AG04450 (cell line): ENCODE measurements at regions not wholly inside any gene's neighbourhood (a gene's known extent, or its start where the extent isn't known, plus 50 kb on each side); places are given as distances from the start of the nearest gene placed in this dataset.

Source experiments
- CTCF ChIA-PET: fragments of 300-600, 350-600 bp; formaldehyde crosslinking; extraction: SDS; loops from one replicate; lab custom pipeline; 2022; ENCODE audit warnings: antibody characterized with exemption, inconsistent platforms; lab: Charles Lee
- POLR2A ChIA-PET: fragments of 350-600 bp; formaldehyde crosslinking; extraction: SDS; loops from one replicate; lab custom pipeline; 2021; ENCODE audit warnings: antibody characterized with exemption, inconsistent platforms; lab: Yijun Ruan, JAX
- DNase-seq: peaks from one replicate; pipeline ENCODE4 v3.0.0-alpha.2; 2011; ENCODE audit warnings: low read depth, low spot score
- H3K27ac ChIP-seq: one replicate; pipeline ENCODE4 v1.5.1; 2012; ENCODE audit warnings: low read depth, low read length, control low read depth
- H3K27me3 ChIP-seq: one replicate; pipeline ENCODE4 v1.6.0; 2012; ENCODE audit warnings: low read length; ENCODE audit not compliant: control insufficient read depth, insufficient read depth
- H3K4me3 ChIP-seq: 2 replicates; pipeline ENCODE4 v1.5.1; 2011; ENCODE audit warnings: mild to moderate bottlenecking, low read depth, low read length, control low read depth
- H3K9me3 ChIP-seq: 2 replicates; pipeline ENCODE4 v1.5.1; 2012; ENCODE audit warnings: low read length; ENCODE audit not compliant: control insufficient read depth, insufficient read depth
- TF ChIP-seq, protein P1 (sequence below): IDR thresholded peaks from 2 replicates; pipeline ENCODE4 v1.5.1; 2011; ENCODE audit warnings: low read depth, low read length, control low read depth, inconsistent platforms

DNA sequence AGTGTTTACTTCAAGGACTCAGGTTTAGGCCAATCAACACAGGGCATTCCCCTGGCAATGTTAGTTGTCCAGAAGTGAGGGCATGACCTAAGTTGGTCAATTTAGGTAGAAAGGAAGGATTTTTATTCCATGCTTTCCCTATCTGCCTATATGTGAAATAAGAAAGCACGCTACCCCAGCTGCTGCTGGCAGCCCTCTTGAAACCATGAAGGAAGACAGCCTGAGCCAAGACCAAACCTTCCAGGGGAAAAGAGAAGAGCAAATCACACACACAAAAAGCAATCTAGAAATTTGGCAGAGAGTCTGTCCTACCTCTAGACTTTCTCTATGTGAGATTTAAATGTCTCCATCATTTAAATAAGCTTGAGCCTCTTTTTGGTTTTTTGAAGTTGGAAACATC lies 387.6 kb downstream of the TNS1 start:
- DNase-seq, result no peak
- POLR2A ChIA-PET, result no interaction called here
- Histone ChIP-seq H3K27me3 (peaks cover 23% of the 10 kb centered on the region), H3K9me3 (no peaks in the 10 kb centered on the region), H3K27ac (no peak overlapping the region), H3K4me3 (no peak overlapping the region)
- TF ChIP-seq, protein P1, sequence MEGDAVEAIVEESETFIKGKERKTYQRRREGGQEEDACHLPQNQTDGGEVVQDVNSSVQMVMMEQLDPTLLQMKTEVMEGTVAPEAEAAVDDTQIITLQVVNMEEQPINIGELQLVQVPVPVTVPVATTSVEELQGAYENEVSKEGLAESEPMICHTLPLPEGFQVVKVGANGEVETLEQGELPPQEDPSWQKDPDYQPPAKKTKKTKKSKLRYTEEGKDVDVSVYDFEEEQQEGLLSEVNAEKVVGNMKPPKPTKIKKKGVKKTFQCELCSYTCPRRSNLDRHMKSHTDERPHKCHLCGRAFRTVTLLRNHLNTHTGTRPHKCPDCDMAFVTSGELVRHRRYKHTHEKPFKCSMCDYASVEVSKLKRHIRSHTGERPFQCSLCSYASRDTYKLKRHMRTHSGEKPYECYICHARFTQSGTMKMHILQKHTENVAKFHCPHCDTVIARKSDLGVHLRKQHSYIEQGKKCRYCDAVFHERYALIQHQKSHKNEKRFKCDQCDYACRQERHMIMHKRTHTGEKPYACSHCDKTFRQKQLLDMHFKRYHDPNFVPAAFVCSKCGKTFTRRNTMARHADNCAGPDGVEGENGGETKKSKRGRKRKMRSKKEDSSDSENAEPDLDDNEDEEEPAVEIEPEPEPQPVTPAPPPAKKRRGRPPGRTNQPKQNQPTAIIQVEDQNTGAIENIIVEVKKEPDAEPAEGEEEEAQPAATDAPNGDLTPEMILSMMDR, result no peak
- CTCF ChIA-PET, result no interaction called here

DNA sequence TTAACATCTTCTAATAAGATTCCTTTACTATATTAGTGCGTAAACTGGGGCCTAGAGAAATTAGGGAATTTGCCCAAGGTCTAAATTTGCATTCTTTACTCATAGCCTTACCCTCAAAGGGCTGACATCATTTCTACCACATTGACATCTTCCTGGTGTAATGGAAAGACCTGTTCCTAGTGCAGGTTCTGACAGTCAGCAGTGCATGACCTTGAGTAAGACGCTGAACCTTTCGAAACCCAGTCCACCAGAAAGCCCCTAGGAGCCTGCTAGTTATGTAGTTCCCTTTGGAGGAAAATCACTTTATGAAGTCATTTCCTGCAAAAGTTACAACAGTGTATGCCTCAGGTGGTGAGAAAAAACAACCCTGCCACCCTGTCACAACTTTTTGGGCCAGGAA lies 388.3 kb downstream of the TNS1 start:
- no peak overlapping the region for H3K27ac ChIP-seq
- ChIA-PET CTCF (no interaction called here), POLR2A (no interaction called here)
- H3K9me3 ChIP-seq, result no peaks in the 10 kb centered on the region
- TF ChIP-seq, protein P1, result no peak
- DNase-seq, result no peak
- peaks cover 26% of the 10 kb centered on the region for H3K27me3 ChIP-seq
- H3K4me3 ChIP-seq, result no peak overlapping the region

DNA sequence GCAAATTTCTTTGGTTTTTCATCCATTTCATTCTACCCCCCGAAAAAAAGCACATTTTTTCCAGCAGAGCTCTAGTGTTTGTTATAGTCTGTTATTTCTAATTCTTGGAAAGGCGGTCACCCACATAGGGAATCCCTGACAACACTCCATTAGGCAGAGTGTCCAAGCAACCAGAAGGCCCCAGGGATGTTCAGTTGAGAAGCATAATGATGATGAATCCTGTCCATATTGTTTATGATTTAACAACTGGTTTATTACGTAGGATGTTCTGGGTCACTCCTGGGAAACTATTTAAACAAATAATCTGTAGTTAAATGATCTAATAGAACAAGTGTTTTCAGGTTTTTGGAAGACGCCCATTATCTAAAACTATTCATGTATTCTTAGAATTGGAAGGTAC lies 388.7 kb downstream of the TNS1 start:
- ChIA-PET POLR2A (no interaction called here), CTCF (interaction anchor here (0.9 kb wide), 1 partner anchor 37 kb away, joined by 4 read pairs; no protein-coding TSS in a partner anchor)
- Histone ChIP-seq H3K27me3 (peaks cover 28% of the 10 kb centered on the region), H3K27ac (no peak overlapping the region), H3K4me3 (no peak overlapping the region), H3K9me3 (no peaks in the 10 kb centered on the region)
- TF ChIP-seq, protein P1, result no peak
- no peak for DNase-seq

DNA sequence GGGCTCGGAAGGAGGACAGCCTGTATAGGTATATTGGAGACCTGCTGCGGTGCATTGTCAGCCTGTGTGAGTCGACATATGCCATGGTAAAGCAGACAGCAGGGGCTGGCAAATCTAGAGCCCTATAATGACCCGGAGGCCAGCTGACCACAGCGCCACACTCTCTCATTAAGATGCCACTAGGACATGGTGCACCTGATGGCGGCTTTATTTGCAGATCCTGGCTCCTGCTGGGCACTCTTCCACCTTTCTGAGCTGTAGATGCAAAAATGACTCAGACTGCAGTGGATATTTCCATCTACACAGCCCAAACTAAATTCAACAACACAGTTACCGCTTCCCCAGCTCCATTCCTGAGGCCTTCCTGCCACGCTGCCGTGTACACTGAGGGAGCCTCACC lies 389.9 kb downstream of the TNS1 start:
- ChIA-PET CTCF (no interaction called here), POLR2A (no interaction called here)
- Histone ChIP-seq H3K27ac (no peak overlapping the region), H3K9me3 (no peaks in the 10 kb centered on the region), H3K27me3 (peaks cover 22% of the 10 kb centered on the region), H3K4me3 (no peak overlapping the region)
- TF ChIP-seq, protein P1, result no peak
- no peak for DNase-seq

DNA sequence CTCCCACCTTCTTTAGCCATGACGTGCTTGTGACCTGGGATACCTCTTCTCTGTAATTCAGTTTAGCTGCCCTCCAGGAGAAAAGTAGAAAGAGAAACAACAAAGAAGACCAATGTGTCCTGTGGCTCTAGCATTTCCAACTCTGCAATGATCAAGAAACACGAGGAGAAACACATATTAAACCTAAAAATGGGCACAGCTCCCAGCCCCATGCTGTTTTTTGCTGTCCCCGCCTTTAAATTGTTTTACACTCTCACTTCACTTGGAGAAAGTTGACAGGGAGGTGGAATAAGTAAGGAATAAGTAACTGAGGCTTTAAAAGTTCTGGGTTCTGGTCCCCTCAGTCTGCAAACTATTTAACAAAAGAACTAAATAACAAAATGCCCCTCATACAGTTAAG lies 390.6 kb downstream of the TNS1 start:
- TF ChIP-seq, protein P1, result no peak
- CTCF ChIA-PET, result no interaction called here
- Histone ChIP-seq H3K27ac (no peak overlapping the region), H3K27me3 (peaks cover 24% of the 10 kb centered on the region), H3K9me3 (no peaks in the 10 kb centered on the region), H3K4me3 (no peak overlapping the region)
- POLR2A ChIA-PET, result no interaction called here
- no peak for DNase-seq
